ENCODE measurements at regions not wholly inside any gene's neighbourhood (a gene's known extent, or its start where the extent isn't known, plus 50 kb on each side); places are given as distances from the start of the nearest gene placed in this dataset.

DNA sequence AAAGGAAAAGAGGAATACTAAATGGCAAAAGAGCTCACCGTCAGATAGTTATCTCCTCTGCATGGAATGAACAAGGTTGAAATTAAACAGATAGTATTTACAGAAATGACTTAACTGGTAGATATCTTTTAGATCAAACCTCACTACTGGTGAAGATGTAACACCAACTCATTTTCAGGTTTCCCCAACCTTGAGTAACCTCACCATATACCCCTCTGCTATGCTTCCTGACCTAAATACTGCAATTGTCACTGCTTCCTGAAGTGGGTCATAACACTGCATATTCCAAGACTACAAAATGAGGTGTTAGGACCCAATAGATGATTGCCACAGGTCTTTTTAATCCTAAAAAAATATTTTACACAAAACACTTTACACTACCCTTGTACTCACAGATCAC is 76.3 kb upstream of the PLEKHA5 start:
- no peak for DNase-seq (ENCODE audit: low spot score)

DNA sequence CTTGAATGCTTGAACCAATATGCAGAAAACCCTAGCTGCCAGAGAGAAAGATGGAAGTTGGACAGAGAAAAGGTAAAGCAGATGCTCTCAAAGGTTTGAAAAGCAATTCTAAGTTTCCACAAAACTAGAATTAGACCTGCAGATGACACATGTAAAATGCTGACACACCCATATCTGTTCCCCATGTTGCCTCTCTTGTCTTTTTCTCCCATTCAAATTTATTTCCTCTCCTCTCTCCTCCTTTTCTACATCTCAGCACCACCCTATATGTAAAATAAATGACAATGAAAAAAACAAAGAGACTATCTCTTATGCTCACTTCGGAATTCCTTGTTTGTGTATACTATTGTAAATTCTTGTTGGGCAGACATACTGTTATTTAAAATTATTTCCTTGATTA is 75.5 kb upstream of the PLEKHA5 start:
- DNase-seq (ENCODE audit: low spot score) = no peak

DNA sequence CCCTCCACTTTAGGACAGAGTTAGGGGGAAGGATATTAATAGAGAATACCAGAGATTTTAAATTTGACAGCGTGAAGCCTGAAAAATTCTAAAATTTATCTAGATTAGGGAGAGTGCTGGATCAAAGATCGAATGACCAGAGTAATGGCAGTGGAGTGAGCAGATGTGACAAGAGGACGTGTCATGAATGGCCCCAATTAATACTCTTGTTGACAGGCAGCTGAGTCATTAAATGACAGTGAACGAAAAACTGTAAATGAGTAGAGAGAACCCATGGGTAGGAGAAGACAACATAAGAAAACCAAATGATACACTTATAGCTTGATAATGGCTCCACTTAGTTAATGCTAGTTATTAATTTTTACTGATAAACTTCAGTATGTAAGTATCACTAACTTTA is 73.9 kb upstream of the PLEKHA5 start:
- DNase-seq (ENCODE audit: low spot score) = no peak

DNA sequence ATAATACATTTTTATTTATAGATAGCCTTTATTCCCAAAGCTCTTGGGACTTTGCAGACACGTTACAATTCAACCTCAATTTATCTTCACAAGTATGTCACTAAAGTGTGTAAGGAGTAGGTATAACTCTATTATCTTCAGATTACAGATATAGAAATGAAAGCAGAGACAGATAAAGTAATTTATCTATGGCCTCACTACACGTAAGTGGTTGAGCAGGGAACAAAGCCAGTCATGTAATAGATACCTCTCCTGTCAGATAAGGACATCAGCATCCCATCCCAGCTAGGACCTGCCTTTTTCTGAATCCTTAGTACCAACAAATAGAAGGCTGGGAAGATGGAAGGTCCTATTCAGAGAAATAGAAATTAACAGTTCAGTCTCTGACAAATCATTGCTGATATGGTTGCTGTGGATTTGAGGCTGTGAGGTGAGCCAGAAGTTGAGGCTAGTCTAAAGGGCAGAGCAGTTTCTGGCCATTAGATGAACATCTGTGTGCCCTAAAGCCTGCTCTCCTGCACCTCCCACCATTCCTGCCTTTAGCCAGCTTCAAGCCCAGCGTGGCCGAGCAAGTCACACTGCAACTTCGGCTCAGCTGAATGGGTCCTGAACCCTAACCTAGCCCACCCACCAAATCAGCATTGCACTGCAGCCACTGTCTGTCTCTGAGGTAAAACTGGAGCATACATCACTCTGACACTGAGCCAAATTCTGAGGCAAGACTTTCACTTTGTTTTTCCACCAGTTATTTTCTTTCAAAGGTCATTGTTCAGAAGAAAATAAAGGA is 71.1 kb upstream of the PLEKHA5 start:
- no peak for DNase-seq (ENCODE audit: low spot score)

DNA sequence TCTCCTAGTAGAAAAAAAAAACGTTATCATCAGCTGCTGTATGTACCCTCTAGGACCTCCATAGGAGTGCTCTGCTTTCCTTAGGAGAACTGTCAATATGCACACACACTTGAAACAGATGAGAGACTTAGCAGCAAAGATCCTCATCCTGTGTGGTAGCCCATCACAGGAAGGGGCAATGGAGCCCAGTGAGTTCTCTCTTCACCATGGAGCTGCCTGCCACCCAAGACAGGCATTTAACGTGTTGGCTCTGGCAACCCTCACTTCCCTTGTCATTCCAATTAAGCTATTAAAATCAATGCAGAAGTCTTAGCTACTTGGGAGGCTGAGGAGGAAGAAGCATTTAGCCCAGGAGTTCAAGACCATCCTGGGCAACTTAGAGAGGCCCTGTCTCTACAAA is 64.8 kb upstream of the PLEKHA5 start:
- DNase-seq (ENCODE audit: low spot score) = no peak

DNA sequence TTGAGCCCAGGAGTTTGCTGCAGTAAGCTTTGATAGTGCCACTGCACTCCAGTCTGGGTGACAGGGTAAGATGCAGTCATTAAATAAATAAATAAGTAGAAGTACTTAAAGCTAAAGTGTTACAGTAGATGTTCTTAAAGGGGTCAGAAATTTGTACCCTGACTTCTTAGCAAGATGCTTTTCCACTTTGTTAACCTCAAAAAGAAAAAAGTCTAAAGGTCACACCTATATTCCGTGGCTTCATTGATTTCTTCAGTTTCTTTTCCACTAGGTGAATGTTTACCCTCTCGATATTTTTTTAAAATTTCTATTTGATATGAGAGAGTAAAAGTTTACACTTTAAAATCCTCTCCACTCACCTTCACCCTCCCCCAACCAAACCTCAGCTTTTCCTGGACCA is 64.3 kb upstream of the PLEKHA5 start:
- no peak for DNase-seq (ENCODE audit: low spot score)

DNA sequence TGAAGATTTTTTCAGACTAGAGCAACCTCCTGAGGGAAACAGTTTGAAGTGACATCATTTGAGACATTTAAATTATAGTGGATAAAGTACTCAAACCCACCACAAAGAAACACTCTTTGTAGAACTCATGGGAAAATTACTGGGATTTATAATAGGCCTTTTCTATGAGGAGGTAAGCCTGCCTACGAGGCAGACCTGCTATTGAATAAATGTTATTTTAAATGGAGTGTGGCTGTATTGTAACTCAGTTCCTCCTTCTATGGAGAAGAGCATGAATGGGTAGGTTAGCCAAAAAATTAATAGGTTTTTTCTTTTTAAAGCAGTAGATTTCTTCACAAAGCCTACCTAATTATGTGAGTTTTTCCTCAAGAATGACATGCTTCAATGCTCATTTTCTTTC is 63.7 kb upstream of the PLEKHA5 start:
- no peak for DNase-seq (ENCODE audit: low spot score)

DNA sequence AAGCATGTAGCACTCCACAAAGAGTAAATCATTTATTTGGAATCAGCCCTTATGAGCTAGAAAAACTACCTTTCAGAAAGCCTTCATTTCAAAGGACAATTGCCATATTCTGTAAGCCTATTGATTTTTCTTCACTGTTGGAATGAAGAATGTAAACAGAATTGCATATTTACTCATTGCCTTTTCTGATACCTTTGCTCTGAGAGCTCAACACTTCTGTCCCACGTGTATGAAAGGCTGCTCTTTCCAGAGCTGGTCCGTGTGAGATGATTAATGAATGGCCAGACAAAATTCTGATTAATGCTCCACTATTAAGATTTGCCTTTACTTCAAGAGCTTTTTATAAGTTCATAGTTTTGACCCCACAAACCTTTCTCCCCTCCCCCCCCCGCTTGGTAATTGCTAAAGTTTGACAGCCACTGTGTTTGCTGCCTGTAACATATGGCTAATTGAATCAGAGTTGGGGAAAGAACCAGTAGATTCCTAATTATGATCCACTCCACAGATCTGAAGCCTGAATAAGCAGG is 63.0 kb upstream of the PLEKHA5 start:
- peak; percentile 25 for DNase-seq (ENCODE audit: low spot score)

DNA sequence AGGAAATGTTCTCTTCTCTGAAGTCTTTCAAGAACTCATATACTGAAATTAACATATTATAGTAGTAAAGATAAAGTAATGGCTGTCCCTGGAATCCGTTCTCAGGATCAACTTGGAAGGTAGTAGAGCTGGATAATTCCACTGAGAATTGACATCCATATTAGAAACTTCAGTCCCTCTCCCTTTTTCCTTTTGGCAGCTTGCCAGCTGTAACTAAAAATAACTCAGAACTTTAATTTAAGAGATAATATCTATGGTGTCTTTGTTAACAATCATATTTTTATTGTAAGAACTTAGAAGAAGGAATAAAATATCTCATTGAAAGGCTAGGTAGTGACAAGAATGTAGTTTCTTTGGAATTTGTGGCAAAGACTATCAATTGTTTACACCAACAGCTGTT is 61.4 kb upstream of the PLEKHA5 start:
- DNase-seq (ENCODE audit: low spot score) = no peak

DNA sequence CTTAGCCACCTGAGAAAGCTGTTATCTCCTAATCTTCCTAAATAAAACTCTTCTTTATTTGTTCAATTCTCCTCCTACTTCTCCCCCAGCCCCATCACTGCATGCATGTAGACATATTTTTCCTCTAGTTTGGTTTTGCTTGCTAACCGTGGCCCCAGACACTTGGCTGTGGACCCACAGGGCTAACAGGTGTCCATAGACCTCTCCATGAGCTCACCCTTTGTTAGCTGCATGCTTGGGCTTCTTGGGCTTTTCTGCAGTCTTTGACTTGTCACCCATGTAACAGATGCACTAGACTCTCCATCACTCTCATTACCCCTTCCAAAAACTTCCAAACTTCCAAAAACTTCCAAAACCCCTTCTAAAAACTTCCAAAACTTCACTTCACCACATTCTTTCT is 59.2 kb upstream of the PLEKHA5 start:
- DNase-seq (ENCODE audit: low spot score) = no peak

DNA sequence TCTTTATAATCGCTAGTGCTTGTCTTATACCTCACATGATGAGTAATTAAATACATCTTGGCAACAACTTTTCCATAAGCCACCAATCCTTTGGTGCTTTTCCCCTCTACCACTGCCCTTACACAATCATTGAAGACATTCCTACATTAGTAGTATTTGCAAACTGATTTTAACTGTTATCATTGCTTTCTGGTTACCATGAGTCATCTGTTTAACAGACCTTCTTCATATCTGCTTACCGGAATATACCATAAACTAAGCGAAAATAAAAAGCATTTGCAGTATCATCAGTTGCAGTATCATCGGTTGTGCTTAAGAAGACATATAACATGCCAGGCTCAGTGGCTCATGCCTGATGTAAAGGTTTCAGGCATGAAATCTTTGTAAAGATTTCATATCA is 54.8 kb upstream of the PLEKHA5 start:
- DNase-seq (ENCODE audit: low spot score) = no peak

DNA sequence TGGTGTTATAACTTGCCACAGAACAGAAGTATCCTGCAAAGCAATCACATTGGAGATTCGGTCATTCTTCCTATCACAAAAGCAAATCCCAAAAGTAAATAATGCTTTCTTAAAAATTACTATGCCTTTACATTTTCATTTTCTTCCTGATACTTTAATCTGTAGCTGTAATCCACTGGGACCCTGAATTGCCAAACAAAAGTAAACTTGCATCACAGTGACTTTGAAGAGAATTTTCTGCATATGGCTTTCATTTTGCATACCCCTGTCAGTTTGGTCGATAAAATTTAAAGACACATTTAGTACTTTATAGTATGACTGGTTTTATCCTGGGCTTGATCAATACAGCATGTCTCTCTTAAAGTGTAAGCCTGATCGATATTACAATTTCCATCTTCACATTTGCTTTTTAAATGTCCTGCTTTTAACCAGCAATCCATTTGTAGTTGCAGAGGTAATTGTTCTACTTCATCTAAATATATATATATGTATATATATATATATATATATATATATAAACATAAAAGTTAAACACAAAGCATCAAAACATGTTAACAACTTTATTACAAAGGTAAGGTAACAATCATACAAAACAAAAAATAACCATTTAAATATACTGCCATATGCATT is 53.7 kb upstream of the PLEKHA5 start:
- no peak for DNase-seq (ENCODE audit: low spot score)

Measured in kidney tubule cell (primary cell).